Mesenteric fat pad (tissue), 1 donor: ENCODE measurements at regions not wholly inside any gene's neighbourhood (a gene's known extent, or its start where the extent isn't known, plus 50 kb on each side); places are given as distances from the start of the nearest gene placed in this dataset.

ENCODE experiments used
- DNase-seq: peaks from one replicate; pipeline ENCODE4 v3.0.0-alpha.2; 2020; ENCODE audit warnings: low spot score
- donor health status: DM: yes; HTN: yes; CAD: no.

GRCh38 chr14:76950055-76951020 lies 78.2 kb downstream of the IRF2BPL start:
- DNase-seq: no peak

DNA sequence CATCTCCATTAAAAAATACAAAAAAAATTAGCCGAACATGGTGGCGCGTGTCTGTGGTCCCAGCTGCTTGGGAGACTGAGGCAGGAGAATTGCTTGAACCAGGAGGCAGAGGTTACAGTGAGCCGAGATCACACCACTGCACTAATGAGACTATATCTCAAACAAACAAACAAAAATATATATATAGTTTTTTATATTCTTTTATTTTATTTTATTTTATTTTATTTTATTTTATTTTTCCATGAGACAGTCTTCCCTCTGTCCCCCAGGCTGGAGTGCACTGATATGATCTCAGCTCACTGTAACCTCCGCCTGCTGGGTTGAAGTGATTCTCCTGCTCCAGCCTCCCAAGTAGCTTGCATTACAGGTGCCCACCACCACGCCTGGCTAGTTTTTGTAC lies 79.5 kb downstream of the IRF2BPL start:
- DNase-seq: no peak

DNA sequence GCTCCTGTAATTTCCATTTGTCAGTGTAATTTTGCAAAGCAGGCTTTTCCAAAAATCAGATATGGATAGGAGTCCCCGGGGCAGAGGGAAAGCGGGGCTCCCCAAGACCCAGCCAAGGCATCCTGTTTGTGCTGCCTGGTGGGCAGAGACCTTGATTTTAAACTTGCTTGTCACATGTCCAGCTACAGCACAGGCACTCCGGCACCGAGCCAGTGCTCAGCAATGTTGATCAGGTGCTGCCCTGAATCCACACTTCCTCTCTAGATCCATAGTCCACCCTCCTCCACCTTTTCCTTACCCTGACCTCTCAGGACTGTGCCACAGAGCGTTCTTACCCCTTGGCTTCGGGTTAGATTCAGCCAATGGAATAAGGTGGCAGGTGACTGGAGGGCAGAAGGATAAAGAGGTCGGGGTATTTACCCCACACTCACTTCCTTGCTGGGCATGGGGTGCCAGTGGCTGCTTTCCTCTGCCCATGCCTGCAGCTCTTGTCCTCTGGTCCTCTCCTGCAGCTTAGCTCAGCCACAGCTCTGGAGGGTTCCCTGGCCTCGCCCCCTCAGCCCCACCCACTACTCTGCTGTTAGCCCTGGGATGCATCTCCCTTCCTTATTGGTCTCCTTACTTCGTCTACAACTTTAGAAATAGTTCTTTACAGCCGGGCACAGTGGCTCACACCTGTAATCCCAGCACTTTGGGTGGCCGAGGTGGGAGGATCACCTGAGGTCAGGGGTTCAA lies 80.1 kb downstream of the IRF2BPL start:
- no peak for DNase-seq

GRCh38 chr14:76947838-76948184 lies 80.7 kb downstream of the IRF2BPL start:
- DNase-seq: no peak

DNA sequence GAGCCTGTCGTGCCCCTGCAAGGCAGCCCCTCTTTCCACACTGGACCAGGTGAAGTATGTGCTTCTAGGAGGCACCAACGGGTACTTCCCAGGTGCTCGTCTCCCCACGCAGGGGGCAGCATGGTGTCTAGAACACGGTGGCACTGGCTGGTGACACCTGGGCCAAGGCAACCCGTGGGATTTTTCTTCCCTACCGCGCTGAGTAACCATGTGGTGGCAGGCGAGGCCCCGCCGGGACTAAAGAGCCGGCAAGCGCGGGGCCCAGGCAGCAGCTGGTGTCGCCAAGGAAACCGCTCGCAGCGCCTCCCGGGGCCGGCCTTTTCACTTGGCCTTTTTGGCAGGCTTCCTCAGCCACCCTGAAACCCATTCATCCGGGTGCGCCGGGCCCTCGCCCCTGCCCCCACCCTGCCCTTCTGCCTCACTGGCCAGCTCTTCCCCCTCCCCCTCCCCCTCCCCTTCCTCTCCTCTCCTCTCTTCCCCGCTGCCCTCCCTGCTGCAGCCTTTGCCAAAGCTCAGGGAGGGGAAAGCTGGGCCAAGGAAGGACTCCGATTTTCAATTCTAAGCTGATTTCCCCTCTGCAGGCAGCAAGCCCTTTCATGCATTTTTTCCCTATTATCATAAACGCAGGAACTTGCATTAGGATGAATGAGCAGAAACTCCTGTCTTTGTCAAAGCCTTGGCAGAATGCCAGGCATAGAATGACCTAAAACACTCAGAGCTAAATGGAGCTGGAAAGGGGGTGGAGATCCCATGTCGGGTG lies 81.2 kb downstream of the IRF2BPL start:
- DNase-seq: peak; percentile 93

DNA sequence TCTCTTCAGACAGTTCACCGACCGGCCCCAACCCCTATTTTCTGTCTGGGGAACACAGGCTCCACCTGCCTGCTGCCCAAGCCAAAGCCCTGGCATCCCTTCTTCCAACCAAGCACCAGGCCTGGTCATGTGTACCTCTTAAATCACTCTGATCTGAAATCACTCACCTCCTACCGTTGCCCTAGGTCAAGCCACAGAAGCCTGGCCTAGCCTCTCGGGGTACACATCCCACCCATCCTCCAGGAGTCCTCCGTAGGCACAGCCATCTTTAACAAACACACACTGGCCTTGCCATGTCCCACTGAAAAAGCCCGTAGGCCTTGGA lies 81.8 kb downstream of the IRF2BPL start:
- DNase-seq: no peak

DNA sequence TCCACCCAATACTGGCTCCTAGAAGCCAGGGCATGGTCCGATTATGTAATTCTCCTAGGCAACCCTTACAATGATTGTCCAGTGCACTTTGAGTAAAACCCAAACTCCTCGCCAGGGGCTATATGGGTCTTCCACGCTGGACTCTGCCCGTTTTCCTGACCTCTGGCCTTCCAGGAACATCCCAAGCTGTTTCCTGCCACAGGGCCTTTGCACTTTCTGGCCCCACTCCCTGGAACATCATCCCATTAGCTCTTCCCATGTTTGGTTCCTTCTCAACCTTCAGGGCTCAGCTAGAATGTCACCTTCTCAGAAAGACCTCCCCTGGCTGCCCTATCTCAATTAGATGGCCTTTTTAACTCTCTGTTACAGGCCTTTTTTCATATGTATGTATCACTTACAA lies 85.4 kb downstream of the IRF2BPL start:
- no peak for DNase-seq

GRCh38 chr14:76941946-76942805 lies 86.3 kb downstream of the IRF2BPL start:
- no peak for DNase-seq

DNA sequence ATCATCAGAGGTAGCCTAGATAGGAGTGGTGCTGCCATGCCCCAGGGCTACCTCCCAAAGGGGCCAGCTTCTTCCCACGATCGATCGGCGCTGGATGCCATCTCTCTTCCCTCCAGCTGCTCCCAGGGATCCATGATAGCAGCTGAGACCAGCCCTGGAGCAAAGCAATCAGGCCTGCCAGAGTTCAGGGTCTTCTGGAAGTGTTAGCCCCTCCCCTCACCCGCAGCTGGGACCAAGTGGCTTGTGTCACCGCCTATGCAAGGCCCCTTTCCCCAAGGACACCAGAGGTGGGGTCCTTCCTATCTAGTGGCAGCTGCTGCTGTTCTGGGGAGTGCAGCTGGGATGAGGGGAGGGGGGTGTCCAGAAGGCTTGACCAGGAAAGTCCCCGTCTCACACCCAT lies 87.0 kb downstream of the IRF2BPL start:
- DNase-seq: no peak

- DNase-seq: no peak
These were observed 88.3 kb downstream of the IRF2BPL start for GRCh38 chr14:76940021-76940760.

DNA sequence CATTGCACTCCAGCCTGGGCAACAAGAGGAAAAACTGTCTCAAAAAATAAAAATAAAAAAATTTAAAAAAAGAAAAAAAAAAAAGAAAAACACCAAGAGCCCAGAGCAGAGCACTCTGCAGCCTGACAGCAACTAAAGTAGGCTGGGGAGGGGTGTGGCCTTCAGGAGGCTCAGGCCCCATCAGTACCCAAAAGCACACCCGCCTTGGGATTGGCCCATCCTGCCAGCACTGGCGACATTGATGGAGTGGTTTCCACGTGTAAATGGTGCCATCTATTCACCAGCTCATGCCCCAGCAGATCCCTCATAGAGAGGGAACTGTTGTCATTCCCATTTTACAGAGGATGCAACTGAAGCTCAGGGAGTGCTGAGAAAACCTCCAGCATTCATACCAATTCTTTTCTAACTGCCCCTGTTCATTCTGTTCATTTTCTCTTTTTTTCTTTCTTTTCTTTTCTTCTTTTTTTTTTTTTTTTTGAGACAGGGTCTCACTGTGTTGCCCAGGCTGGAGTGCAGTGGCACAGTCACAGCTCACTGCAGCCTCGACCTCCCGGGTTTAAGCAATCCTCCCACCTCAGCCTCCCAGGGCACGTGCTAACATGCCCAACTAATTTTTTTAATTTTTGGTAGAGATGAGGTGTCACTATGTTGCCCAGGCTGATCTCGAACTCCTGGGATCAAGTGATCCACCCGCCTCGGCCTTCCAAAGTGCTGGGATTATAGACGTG lies 89.3 kb downstream of the IRF2BPL start:
- DNase-seq: no peak

- no peak for DNase-seq
These were observed 90.4 kb downstream of the IRF2BPL start for GRCh38 chr14:76938092-76938500.

- DNase-seq: no peak
These were observed 91.1 kb downstream of the IRF2BPL start for GRCh38 chr14:76937181-76938091.

- no peak for DNase-seq
These were observed 92.0 kb downstream of the IRF2BPL start for GRCh38 chr14:76936483-76936882.

- no peak for DNase-seq
These were observed 95.0 kb downstream of the IRF2BPL start for GRCh38 chr14:76933515-76933914.

GRCh38 chr14:76931631-76932402 lies 96.7 kb downstream of the IRF2BPL start:
- DNase-seq: no peak

DNA sequence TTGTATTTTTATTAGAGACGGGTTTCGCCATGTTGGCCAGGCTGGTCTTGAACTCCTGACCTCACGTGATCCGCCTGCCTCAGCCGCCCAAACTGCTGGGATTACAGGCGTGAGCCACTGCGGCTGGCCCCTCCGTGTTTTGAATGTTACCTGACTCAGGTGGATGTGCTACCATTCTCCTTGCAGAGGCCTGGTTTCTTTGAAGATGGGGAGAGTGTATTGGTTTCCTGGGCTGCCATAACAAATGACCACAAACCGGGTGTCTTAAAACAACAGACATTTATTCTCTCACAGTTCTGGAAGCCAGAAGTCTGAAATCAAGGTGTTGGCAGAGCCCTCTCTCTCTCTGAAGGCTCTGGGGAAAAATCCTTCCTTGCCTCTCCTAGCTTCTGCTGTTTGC lies 98.0 kb downstream of the IRF2BPL start:
- no peak for DNase-seq

GRCh38 chr14:76929927-76930326 lies 98.6 kb downstream of the IRF2BPL start:
- no peak for DNase-seq
